PC-9 (cell line): ENCODE measurements at regions not wholly inside any gene's neighbourhood (a gene's known extent, or its start where the extent isn't known, plus 50 kb on each side); places are given as distances from the start of the nearest gene placed in this dataset.

ENCODE experiments used
- BruUV-seq: library from RNA; stranded (reverse); fragments of 400-500 nt; replicated peaks from 2 replicates; lab custom pipeline; 2021; lab: Mats Ljungman, UMichigan
- CTCF ChIA-PET: fragments of 300-600 bp; sonication (Branson Sonifier 250); formaldehyde crosslinking; loops from one replicate; lab custom pipeline; 2022; ENCODE audit warnings: antibody characterized with exemption; lab: Charles Lee
- POLR2A ChIA-PET: fragments of 300-600 bp; sonication (Branson Sonifier 250); formaldehyde crosslinking; loops from one replicate; lab custom pipeline; 2022; ENCODE audit warnings: antibody characterized with exemption; ENCODE audit not compliant: unreplicated experiment; lab: Charles Lee
- DNase-seq, 2 experiments: peaks; one replicate each; pipeline versions ENCODE4 v3.0.0 to v3.0.0-alpha.2; 2015 to 2022; ENCODE audit warnings: mixed read lengths in 1 of 2
- H2AFZ ChIP-seq: fragments of 200-600 bp; sonication (generic); 2 replicates; pipeline ENCODE4 v1.8.1; 2017; ENCODE audit warnings: antibody characterized with exemption
- H3F3A ChIP-seq: fragments of 200-600 bp; sonication (generic); 2 replicates; pipeline ENCODE4 v1.8.1; 2017; ENCODE audit warnings: antibody characterized with exemption, mild to moderate bottlenecking, low read depth; ENCODE audit not compliant: insufficient read depth
- H3K27ac ChIP-seq: fragments of 200-600 bp; sonication (generic); 2 replicates; pipeline ENCODE4 v1.6.1; 2016; ENCODE audit warnings: mixed run types
- H3K27me3 ChIP-seq: fragments of 200-600 bp; sonication (generic); 2 replicates; pipeline ENCODE4 v1.6.1; 2016; ENCODE audit warnings: low read depth, mixed run types; ENCODE audit not compliant: insufficient read depth
- H3K36me3 ChIP-seq: fragments of 200-600 bp; sonication (generic); 2 replicates; pipeline ENCODE4 v1.6.1; 2016; ENCODE audit warnings: low read depth, mixed run types
- H3K4me1 ChIP-seq: fragments of 200-600 bp; sonication (generic); replicated peaks from 2 replicates; pipeline ENCODE4 v1.6.1; 2016; ENCODE audit warnings: mixed run types; ENCODE audit not compliant: insufficient read depth
- H3K4me2 ChIP-seq: fragments of 200-600 bp; sonication (generic); 2 replicates; pipeline ENCODE4 v1.6.1; 2017; ENCODE audit warnings: mixed run types
- H3K4me3 ChIP-seq: fragments of 200-600 bp; sonication (generic); 2 replicates; pipeline ENCODE4 v1.6.1; 2016; ENCODE audit warnings: mixed run types
- H3K79me2 ChIP-seq: fragments of 200-600 bp; sonication (generic); 2 replicates; pipeline ENCODE4 v1.6.1; 2017; ENCODE audit warnings: low read depth, mixed run types
- H3K9me2 ChIP-seq: fragments of 200-600 bp; sonication (generic); 2 replicates; pipeline ENCODE4 v1.8.1; 2017; ENCODE audit warnings: mild to moderate bottlenecking; ENCODE audit not compliant: insufficient read depth
- H3K9me3 ChIP-seq: fragments of 200-600 bp; sonication (generic); 2 replicates; pipeline ENCODE4 v1.8.1; 2016; ENCODE audit warnings: low read depth; ENCODE audit not compliant: insufficient read depth
- H4K20me1 ChIP-seq: fragments of 200-600 bp; sonication (generic); 2 replicates; pipeline ENCODE4 v1.8.1; 2017; ENCODE audit not compliant: insufficient read depth
- EZH2 ChIP-seq: fragments of 200-600 bp; sonication (generic); IDR thresholded peaks from 2 replicates; pipeline ENCODE4 v1.8.0; 2017; ENCODE audit warnings: antibody characterized with exemption, low read depth
- intact Hi-C: fragments of 100-400 bp; cut with micrococcal nuclease; formaldehyde crosslinking; loops from one replicate; pipeline ENCODE4 v1.10.0; 2022; ENCODE audit not compliant: unreplicated experiment
- TF ChIP-seq, protein P1 (sequence below): fragments of 200-600 bp; sonication (generic); conservative IDR thresholded peaks from 2 replicates; pipeline ENCODE4 v1.6.1; 2017; ENCODE audit warnings: mixed run types, antibody characterized with exemption, mild to moderate bottlenecking, moderate library complexity

DNA sequence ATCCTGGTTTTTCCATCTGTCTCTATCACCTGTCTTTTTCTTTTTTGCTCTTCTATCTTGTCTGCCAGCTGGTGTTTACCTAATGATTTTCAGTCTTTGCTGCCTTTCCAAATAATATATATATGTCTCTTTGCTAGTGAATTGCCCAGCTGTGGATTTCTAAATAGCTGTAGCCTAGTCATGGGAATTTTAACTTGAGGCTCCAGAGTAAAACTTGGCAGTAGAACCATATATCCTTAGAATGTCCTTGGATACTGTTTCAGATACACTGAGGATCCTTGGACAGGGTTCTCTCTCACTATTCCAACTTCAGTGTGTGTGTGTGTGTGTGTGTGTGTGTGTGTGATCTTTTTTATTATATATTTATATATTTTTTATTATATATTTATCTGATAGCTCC, 2285.3 kb downstream of the LRRC4C start:
- no peaks in the 10 kb centered on the region; the same call in 1 of the 2 replicates for H4K20me1 ChIP-seq
- H3K27me3 ChIP-seq = no peaks in the 10 kb centered on the region
- no peak overlapping the region for H3K4me2 ChIP-seq
- H3K9me2 ChIP-seq = no peaks in the 10 kb centered on the region
- no peak overlapping the region for H3K4me3 ChIP-seq
- POLR2A ChIA-PET = no interaction called here
- DNase-seq = no peak
- no peak overlapping the region for H3K27ac ChIP-seq
- H3K36me3 ChIP-seq = no peaks in the 10 kb centered on the region
- TF ChIP-seq, protein P1, sequence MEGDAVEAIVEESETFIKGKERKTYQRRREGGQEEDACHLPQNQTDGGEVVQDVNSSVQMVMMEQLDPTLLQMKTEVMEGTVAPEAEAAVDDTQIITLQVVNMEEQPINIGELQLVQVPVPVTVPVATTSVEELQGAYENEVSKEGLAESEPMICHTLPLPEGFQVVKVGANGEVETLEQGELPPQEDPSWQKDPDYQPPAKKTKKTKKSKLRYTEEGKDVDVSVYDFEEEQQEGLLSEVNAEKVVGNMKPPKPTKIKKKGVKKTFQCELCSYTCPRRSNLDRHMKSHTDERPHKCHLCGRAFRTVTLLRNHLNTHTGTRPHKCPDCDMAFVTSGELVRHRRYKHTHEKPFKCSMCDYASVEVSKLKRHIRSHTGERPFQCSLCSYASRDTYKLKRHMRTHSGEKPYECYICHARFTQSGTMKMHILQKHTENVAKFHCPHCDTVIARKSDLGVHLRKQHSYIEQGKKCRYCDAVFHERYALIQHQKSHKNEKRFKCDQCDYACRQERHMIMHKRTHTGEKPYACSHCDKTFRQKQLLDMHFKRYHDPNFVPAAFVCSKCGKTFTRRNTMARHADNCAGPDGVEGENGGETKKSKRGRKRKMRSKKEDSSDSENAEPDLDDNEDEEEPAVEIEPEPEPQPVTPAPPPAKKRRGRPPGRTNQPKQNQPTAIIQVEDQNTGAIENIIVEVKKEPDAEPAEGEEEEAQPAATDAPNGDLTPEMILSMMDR = no peak
- no peak for TF ChIP-seq EZH2
- no TSS peak for BruUV-seq
- no peaks in the 10 kb centered on the region for H3K9me3 ChIP-seq
- intact Hi-C loops = no loop called here
- H2AFZ ChIP-seq = no peak overlapping the region
- H3K79me2 ChIP-seq = no peaks in the 10 kb centered on the region
- H3F3A ChIP-seq = no peaks in the 10 kb centered on the region
- CTCF ChIA-PET = no interaction called here
- H3K4me1 ChIP-seq = no peaks in the 10 kb centered on the region

DNA sequence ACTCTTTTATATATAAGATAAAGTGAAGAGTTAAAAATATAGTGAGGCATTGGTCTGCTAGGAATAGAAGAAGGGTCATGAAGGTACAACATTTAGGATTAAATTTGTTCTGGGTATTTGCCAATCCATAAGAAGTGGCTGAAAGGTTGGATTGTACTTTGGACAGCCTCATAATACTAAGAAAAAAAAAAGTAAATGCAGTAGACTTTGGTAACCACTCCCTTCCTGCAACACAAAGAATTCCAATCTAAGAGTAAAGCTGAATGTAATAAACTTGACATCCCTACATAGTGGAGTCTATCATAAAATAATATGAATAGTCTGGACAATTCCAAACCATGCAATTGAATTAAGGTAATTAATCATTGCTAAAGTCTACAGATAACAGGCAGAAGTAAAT, 2294.4 kb downstream of the LRRC4C start:
- no TSS peak for BruUV-seq
- Histone ChIP-seq H3K27ac (no peak overlapping the region), H3K36me3 (no peaks in the 10 kb centered on the region), H4K20me1 (no peaks in the 10 kb centered on the region), H3K9me2 (no peaks in the 10 kb centered on the region), H3K4me2 (no peak overlapping the region), H3K9me3 (no peaks in the 10 kb centered on the region), H3K79me2 (no peaks in the 10 kb centered on the region), H2AFZ (no peak overlapping the region), H3K27me3 (no peaks in the 10 kb centered on the region), H3F3A (no peaks in the 10 kb centered on the region), H3K4me1 (no peaks in the 10 kb centered on the region), H3K4me3 (no peak overlapping the region)
- intact Hi-C loops = no loop called here
- TF ChIP-seq, protein P1 = no peak
- no peak for TF ChIP-seq EZH2
- CTCF ChIA-PET = no interaction called here
- POLR2A ChIA-PET = no interaction called here
- no peak for DNase-seq

DNA sequence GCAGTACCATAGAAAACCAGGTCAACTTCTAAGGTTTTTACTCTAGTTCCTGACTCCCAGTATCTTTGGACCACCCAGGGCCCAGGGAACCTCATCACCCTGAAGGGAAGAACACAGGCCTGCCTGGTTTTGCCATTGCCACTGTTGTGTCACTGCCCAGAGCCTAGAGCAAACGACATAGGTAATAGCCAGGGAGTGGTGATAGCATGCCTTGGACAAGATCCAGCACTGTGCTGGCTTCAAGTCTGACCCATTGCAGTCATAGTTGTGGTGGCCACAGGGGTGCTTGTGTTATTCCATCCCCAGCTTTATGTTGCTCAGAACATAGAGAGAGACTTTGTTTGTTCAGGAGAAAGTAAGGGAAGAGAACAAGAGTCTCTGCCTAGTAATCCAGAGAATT, 2310.2 kb downstream of the LRRC4C start:
- no peaks in the 10 kb centered on the region for H3K36me3 ChIP-seq
- H3K9me2 ChIP-seq = no peaks in the 10 kb centered on the region
- H3K27me3 ChIP-seq = no peaks in the 10 kb centered on the region
- intact Hi-C loops = no loop called here
- no peaks in the 10 kb centered on the region for H3K4me1 ChIP-seq
- ChIA-PET CTCF (no interaction called here), POLR2A (no interaction called here)
- BruUV-seq = no TSS peak
- H3F3A ChIP-seq = no peaks in the 10 kb centered on the region
- DNase-seq = no peak
- H3K9me3 ChIP-seq = no peaks in the 10 kb centered on the region
- H2AFZ ChIP-seq = no peak overlapping the region
- no peak overlapping the region for H3K4me3 ChIP-seq
- H3K27ac ChIP-seq = no peak overlapping the region
- no peaks in the 10 kb centered on the region for H4K20me1 ChIP-seq
- no peak for TF ChIP-seq EZH2
- TF ChIP-seq, protein P1 = no peak
- no peak overlapping the region for H3K4me2 ChIP-seq
- no peaks in the 10 kb centered on the region for H3K79me2 ChIP-seq
